Lung (tissue), 11 donors: ENCODE measurements at regions not wholly inside any gene's neighbourhood (a gene's known extent, or its start where the extent isn't known, plus 50 kb on each side); places are given as distances from the start of the nearest gene placed in this dataset.

Source experiments
- ATAC-seq: fragments of 200-7000 bp; cut with Tn5 transposase; one replicate; pipeline ENCODE4 v1.9.1; 2020; ENCODE audit warnings: moderate number of reproducible peaks; ENCODE audit not compliant: insufficient read depth, low FRiP score
- DNase-seq, 3 donors: peaks; one replicate each; pipeline ENCODE4 v3.0.0-alpha.2; 2013 to 2017
- H3K27ac ChIP-seq, 2 donors: one replicate each; pipeline ENCODE4 v1.5.1; 2013; ENCODE audit warnings: mild to moderate bottlenecking in 2 of 2, moderate library complexity in 2 of 2, control low read depth in 1 of 2, inconsistent platforms in 1 of 2, low read depth in 1 of 2, low read length in 1 of 2
- H3K27me3 ChIP-seq, 3 donors: one replicate each; pipeline ENCODE4 v1.5.1; 2013; ENCODE audit warnings: low read length in 2 of 3; ENCODE audit not compliant: control insufficient read depth in 3 of 3, insufficient read depth in 3 of 3
- H3K36me3 ChIP-seq, 4 donors: one replicate each; pipeline ENCODE4 v1.5.1; 2013; ENCODE audit warnings: low read length in 4 of 4, mild to moderate bottlenecking in 1 of 4, moderate library complexity in 1 of 4; ENCODE audit not compliant: control insufficient read depth in 4 of 4, insufficient read depth in 4 of 4
- H3K4me1 ChIP-seq, 5 donors: one replicate each; pipeline ENCODE4 v1.5.1; 2013; ENCODE audit warnings: low read length in 5 of 5, mild to moderate bottlenecking in 2 of 5, moderate library complexity in 1 of 5; ENCODE audit not compliant: control insufficient read depth in 5 of 5, insufficient read depth in 5 of 5
- H3K4me3 ChIP-seq: one replicate; pipeline ENCODE4 v1.5.1; 2013; ENCODE audit warnings: mild to moderate bottlenecking, control low read depth, moderate library complexity
- H3K9ac ChIP-seq, 2 donors: one replicate each; pipeline ENCODE4 v1.5.1; 2013; ENCODE audit warnings: low read length in 2 of 2, control low read depth in 1 of 2; ENCODE audit not compliant: insufficient read depth in 1 of 2
- H3K9me3 ChIP-seq, 4 donors: one replicate each; pipeline ENCODE4 v1.5.1; 2013; ENCODE audit warnings: low read length in 3 of 4, mild to moderate bottlenecking in 1 of 4, moderate library complexity in 1 of 4; ENCODE audit not compliant: control insufficient read depth in 4 of 4, insufficient read depth in 3 of 4
- WGBS, 2 donors: extraction: QIAGEN DNeasy Blood & Tissue Kit; methylation state at CpG; one replicate each; pipeline ENCODE4 v1.1.7; 2013; 5-methylcytosine and 5-hydroxymethylcytosine counted together
- TF ChIP-seq, protein P1 (sequence below): IDR thresholded peaks from 2 replicates; pipeline ENCODE4 v1.5.1; 2012; ENCODE audit warnings: mild to moderate bottlenecking; ENCODE audit errors: control extremely low read depth, extremely low read depth
- donor health status: control.
- donor health status: control.
- donor health status: Bipolar disorder and iron deficiency.
- donor health status: healthy.
- donor health status: DM: yes; HTN: yes; CAD: no.

DNA sequence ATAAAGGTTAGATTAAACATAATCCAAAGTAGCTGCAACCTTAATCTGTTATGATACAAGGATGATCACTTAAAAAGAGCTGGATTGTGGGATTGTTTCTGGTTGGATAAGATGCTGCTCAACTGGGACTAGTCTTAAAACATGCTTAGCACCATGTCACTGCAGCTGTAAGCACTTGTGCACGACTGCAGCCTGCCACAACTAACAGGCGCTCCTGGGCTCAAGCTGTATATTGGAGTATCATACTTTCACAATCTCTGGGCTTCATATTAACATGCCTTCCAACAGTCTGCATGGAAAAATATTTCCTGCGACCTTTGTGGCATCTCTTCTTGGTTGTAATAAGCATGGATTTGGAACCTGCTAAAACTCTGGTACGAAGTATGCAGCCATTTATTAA lies 493.0 kb upstream of the PITX2 start:
- Histone ChIP-seq H3K9me3 (no peaks in the 10 kb centered on the region), H3K4me1 (no peaks in the 10 kb centered on the region), H3K27me3 (no peaks in the 10 kb centered on the region), H3K4me3 (no peak overlapping the region), H3K36me3 (no peaks in the 10 kb centered on the region), H3K9ac (no peak overlapping the region), H3K27ac (no peak overlapping the region)
- ATAC-seq = no peak
- TF ChIP-seq, protein P1, sequence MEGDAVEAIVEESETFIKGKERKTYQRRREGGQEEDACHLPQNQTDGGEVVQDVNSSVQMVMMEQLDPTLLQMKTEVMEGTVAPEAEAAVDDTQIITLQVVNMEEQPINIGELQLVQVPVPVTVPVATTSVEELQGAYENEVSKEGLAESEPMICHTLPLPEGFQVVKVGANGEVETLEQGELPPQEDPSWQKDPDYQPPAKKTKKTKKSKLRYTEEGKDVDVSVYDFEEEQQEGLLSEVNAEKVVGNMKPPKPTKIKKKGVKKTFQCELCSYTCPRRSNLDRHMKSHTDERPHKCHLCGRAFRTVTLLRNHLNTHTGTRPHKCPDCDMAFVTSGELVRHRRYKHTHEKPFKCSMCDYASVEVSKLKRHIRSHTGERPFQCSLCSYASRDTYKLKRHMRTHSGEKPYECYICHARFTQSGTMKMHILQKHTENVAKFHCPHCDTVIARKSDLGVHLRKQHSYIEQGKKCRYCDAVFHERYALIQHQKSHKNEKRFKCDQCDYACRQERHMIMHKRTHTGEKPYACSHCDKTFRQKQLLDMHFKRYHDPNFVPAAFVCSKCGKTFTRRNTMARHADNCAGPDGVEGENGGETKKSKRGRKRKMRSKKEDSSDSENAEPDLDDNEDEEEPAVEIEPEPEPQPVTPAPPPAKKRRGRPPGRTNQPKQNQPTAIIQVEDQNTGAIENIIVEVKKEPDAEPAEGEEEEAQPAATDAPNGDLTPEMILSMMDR = no peak
- WGBS, 2 donors = 76 to 81% methylated on average over 4 of the region's 4 CpGs
- no peak for DNase-seq

DNA sequence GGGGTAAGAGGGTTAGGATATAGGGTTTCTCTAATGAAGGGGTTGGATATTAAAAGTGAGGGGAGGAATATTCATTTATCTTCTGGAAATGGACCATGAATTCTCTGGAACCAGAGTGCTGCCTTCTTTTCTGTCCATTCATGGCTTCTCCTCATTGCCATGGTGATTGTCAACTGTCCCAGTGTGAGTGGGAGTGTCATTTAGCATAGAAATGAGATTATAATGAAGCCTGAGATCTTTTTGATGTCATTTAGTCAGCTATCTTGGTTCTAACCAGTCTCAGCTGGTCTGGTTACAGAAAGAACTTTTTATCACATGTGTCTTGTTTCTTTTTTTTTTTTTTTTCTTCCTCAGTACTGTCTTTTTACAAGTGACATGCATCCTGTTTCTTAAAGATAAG lies 497.3 kb upstream of the PITX2 start:
- DNase-seq (no peak), ATAC-seq (no peak)
- no peaks in the 10 kb centered on the region for H3K36me3 ChIP-seq
- no peak overlapping the region for H3K27ac ChIP-seq
- H3K27me3 ChIP-seq = no peaks in the 10 kb centered on the region
- H3K4me1 ChIP-seq = no peaks in the 10 kb centered on the region
- TF ChIP-seq, protein P1 = no peak
- no peak overlapping the region for H3K4me3 ChIP-seq
- no peak overlapping the region for H3K9ac ChIP-seq
- peaks cover 0 to 3% (median 0%) of the 10 kb centered on the region in 4 donors for H3K9me3 ChIP-seq

DNA sequence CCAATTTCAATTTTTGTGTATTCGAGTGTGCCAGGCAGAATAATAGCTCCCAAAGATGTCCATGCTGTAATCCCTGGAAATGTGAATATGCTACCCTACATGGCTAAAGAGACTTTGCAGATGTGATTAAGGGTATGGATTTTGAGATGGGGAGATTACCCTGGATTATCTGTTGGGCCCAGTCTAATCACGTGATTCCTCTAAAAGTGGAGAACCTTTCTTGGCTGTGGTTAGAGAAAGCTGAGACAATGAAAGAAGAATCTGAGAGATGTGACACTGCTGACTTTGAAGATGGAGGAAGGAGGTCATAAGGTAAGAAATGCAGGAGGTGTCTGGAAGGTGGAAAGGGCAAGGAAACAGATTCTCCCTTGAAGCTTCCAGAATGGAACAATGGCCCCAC lies 503.5 kb upstream of the PITX2 start:
- DNase-seq (no peak), ATAC-seq (no peak)
- H3K27ac ChIP-seq = no peak overlapping the region
- no peaks in the 10 kb centered on the region for H3K36me3 ChIP-seq
- TF ChIP-seq, protein P1 = no peak
- 89 to 96% methylated on average over 2 of the region's 2 CpGs for WGBS, 2 donors
- no peaks in the 10 kb centered on the region for H3K4me1 ChIP-seq
- no peak overlapping the region for H3K9ac ChIP-seq
- no peak overlapping the region for H3K4me3 ChIP-seq
- H3K9me3 ChIP-seq = peaks cover 0 to 3% (median under 1%) of the 10 kb centered on the region in 4 donors
- no peaks in the 10 kb centered on the region for H3K27me3 ChIP-seq

DNA sequence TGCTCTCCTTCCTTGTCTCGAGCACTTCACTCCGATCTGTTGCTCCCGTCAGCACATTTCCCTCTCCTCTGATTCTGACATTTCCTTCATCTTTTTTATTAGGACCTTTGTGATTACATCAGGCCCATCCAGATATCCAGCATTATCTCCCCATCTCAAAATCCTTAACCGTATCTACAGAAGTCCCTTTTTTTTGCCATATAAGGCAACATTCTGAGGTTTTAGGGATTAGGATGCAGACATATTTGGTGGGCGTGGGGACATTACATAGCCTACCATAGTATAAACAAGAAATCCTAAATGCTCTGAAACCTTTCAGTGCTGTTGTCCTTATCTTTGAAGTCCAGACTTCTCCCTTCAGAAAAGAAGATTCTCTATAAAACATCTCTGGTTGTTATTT lies 505.0 kb upstream of the PITX2 start:
- H3K4me3 ChIP-seq = no peak overlapping the region
- H3K27me3 ChIP-seq = no peaks in the 10 kb centered on the region
- H3K36me3 ChIP-seq = no peaks in the 10 kb centered on the region
- peaks cover 0 to 3% (median under 1%) of the 10 kb centered on the region in 4 donors for H3K9me3 ChIP-seq
- DNase-seq (no peak), ATAC-seq (no peak)
- no peaks in the 10 kb centered on the region for H3K4me1 ChIP-seq
- TF ChIP-seq, protein P1 = no peak
- H3K9ac ChIP-seq = no peak overlapping the region
- WGBS, 2 donors = 74 to 78% methylated on average over 5 of the region's 5 CpGs
- no peak overlapping the region for H3K27ac ChIP-seq
